ENCODE measurements at regions not wholly inside any gene's neighbourhood (a gene's known extent, or its start where the extent isn't known, plus 50 kb on each side); places are given as distances from the start of the nearest gene placed in this dataset.

- no peak for TF ChIP-seq KDM1A (IDR thresholded peaks at IDR 0.05)
- TF ChIP-seq MLX (CRISPR knock-in tag; conservative IDR thresholded peaks at IDR 0.05): no peak
- no peak for TF ChIP-seq FOXK2 (conservative IDR thresholded peaks at IDR 0.05 in 1 of 2, IDR thresholded peaks at IDR 0.05 in 1 of 2; ENCODE audit: low read depth in 2 of 2)
- no peak for TF ChIP-seq POLR2AphosphoS2 (IDR thresholded peaks at IDR 0.05; ENCODE audit: low read length)
These were observed 123.2 kb downstream of the TYW3 start for GRCh38 chr1:74856174-74856573.

Data from K562 (cell line).